ENCODE measurements at regions not wholly inside any gene's neighbourhood (a gene's known extent, or its start where the extent isn't known, plus 50 kb on each side); places are given as distances from the start of the nearest gene placed in this dataset.

DNA sequence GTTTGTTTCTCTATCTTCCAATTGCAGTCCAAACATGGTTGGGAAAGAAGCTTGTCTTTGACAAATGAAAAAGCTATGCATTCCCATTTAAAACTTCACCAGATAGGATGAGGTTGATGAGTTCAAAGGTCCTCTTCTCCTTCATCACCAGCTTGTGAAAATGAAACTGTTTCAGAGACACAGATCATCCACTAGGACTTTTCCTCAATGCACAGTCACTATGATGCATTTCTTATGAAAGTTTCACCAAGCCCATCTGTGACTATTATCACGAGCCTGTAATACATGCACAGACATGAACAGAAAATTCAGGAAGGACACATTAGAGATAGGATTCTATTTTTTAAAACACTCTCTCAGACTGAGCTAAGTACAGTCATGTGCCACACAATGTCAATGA, 644.4 kb downstream of the PLCL1 start:
- TF ChIP-seq CEBPB (IDR thresholded peaks at IDR 0.05) (no peak), RAD21 (IDR thresholded peaks at IDR 0.05; ENCODE audit: low read depth) (no peak), CREB1 (IDR thresholded peaks at IDR 0.05; ENCODE audit: low read depth) (no peak), YY1 (IDR thresholded peaks at IDR 0.05; ENCODE audit: low read depth) (no peak), ZBTB7A (IDR thresholded peaks at IDR 0.05; ENCODE audit: low read depth) (no peak), FOXM1 (IDR thresholded peaks at IDR 0.05; ENCODE audit: borderline replicate concordance, low read depth) (no peak), TAF1 (IDR thresholded peaks at IDR 0.05; ENCODE audit: low read depth) (no peak), TEAD4 (IDR thresholded peaks at IDR 0.05) (no peak), EGR1 (IDR thresholded peaks at IDR 0.05) (no peak), TCF12 (IDR thresholded peaks at IDR 0.05; ENCODE audit: low read depth) (no peak), EP300 (IDR thresholded peaks at IDR 0.05; ENCODE audit: borderline replicate concordance) (no peak), NFIC (IDR thresholded peaks at IDR 0.05) (no peak)
- TF ChIP-seq, protein P1, sequence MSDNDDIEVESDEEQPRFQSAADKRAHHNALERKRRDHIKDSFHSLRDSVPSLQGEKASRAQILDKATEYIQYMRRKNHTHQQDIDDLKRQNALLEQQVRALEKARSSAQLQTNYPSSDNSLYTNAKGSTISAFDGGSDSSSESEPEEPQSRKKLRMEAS (IDR thresholded peaks at IDR 0.05): no peak
- TF ChIP-seq, protein P2, sequence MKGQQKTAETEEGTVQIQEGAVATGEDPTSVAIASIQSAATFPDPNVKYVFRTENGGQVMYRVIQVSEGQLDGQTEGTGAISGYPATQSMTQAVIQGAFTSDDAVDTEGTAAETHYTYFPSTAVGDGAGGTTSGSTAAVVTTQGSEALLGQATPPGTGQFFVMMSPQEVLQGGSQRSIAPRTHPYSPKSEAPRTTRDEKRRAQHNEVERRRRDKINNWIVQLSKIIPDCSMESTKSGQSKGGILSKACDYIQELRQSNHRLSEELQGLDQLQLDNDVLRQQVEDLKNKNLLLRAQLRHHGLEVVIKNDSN (IDR thresholded peaks at IDR 0.05): no peak
- TF ChIP-seq, protein P3, sequence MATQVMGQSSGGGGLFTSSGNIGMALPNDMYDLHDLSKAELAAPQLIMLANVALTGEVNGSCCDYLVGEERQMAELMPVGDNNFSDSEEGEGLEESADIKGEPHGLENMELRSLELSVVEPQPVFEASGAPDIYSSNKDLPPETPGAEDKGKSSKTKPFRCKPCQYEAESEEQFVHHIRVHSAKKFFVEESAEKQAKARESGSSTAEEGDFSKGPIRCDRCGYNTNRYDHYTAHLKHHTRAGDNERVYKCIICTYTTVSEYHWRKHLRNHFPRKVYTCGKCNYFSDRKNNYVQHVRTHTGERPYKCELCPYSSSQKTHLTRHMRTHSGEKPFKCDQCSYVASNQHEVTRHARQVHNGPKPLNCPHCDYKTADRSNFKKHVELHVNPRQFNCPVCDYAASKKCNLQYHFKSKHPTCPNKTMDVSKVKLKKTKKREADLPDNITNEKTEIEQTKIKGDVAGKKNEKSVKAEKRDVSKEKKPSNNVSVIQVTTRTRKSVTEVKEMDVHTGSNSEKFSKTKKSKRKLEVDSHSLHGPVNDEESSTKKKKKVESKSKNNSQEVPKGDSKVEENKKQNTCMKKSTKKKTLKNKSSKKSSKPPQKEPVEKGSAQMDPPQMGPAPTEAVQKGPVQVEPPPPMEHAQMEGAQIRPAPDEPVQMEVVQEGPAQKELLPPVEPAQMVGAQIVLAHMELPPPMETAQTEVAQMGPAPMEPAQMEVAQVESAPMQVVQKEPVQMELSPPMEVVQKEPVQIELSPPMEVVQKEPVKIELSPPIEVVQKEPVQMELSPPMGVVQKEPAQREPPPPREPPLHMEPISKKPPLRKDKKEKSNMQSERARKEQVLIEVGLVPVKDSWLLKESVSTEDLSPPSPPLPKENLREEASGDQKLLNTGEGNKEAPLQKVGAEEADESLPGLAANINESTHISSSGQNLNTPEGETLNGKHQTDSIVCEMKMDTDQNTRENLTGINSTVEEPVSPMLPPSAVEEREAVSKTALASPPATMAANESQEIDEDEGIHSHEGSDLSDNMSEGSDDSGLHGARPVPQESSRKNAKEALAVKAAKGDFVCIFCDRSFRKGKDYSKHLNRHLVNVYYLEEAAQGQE (IDR thresholded peaks at IDR 0.05; ENCODE audit: low read depth): no peak

DNA sequence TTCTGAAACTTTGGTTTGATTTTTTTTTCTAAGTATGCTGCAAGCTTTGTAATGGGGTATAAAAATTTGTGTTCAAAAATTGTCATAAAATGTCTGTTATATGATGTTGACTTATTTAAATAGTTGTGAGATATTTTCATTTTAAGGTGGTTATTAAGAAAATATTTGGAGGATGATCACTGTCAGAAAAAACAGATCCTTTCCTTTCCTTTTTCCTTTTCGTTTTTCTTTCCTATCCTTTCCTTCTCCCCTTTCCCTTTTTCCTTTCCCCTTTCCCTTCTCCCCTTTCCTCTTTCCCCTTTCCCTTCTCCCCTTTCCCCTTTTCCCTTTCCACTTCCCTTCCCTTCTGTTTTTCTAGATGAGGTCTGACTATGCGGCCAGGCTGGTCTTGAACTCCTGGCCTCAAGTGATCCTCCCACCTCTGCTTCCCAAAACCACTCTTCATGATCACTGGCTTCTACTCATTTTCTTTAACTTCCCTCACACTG, 640.5 kb downstream of the PLCL1 start:
- TF ChIP-seq YY1 (IDR thresholded peaks at IDR 0.05; ENCODE audit: low read depth) (no peak), NFIC (IDR thresholded peaks at IDR 0.05) (no peak), FOXM1 (IDR thresholded peaks at IDR 0.05; ENCODE audit: borderline replicate concordance, low read depth) (no peak), CREB1 (IDR thresholded peaks at IDR 0.05; ENCODE audit: low read depth) (no peak), TAF1 (IDR thresholded peaks at IDR 0.05; ENCODE audit: low read depth) (no peak)
- TF ChIP-seq, protein P1 (IDR thresholded peaks at IDR 0.05): no peak

DNA sequence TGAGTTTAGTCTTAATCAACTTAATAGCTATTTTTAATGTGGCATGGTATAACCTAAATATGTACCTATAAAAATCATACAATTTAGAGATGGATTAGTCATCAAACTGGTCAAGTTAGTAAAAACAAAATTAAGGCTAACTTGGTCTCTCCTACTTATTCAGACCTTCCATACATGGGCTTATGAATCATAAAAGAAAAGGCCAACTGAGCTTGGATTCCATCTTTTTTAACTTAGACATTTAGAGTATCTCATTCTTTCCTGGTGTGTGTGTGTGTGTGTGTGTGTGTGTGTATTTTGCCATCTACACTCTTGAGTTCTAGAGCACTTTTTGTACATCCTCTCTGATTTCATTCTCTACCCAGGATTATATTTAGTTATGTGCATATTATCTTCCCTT, 637.5 kb downstream of the PLCL1 start:
- TF ChIP-seq CREB1 (IDR thresholded peaks at IDR 0.05; ENCODE audit: low read depth) (no peak), CEBPB (IDR thresholded peaks at IDR 0.05) (no peak), EGR1 (IDR thresholded peaks at IDR 0.05) (no peak), EP300 (IDR thresholded peaks at IDR 0.05; ENCODE audit: borderline replicate concordance) (no peak), NFIC (IDR thresholded peaks at IDR 0.05) (no peak), YY1 (IDR thresholded peaks at IDR 0.05; ENCODE audit: low read depth) (no peak), TAF1 (IDR thresholded peaks at IDR 0.05; ENCODE audit: low read depth) (no peak)
- TF ChIP-seq, protein P1 (IDR thresholded peaks at IDR 0.05): no peak
- TF ChIP-seq, protein P2 (IDR thresholded peaks at IDR 0.05): no peak

DNA sequence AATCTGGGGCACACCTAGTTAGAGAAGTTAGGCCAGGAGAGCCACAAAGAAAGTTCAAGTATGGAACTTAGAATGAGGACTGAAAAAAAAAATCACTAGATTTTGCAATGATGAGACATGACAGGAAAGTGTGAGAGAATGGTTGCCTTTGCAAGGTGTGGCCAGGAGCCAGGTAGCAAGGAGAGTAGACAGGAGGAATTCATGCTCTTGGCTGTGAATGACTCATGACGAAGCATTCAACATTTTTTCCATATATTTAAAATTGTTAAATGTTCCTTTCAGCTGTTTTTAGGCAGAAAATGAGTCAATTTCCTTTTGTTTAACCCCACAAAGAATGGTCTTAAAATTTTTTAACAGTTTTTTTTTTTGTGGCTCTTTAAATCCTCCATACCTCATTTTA, 636.9 kb downstream of the PLCL1 start:
- TF ChIP-seq TCF12 (IDR thresholded peaks at IDR 0.05; ENCODE audit: low read depth) (no peak), EGR1 (IDR thresholded peaks at IDR 0.05) (no peak), YY1 (IDR thresholded peaks at IDR 0.05; ENCODE audit: low read depth) (no peak), RAD21 (IDR thresholded peaks at IDR 0.05; ENCODE audit: low read depth) (no peak), CEBPB (IDR thresholded peaks at IDR 0.05) (no peak), TAF1 (IDR thresholded peaks at IDR 0.05; ENCODE audit: low read depth) (no peak)

DNA sequence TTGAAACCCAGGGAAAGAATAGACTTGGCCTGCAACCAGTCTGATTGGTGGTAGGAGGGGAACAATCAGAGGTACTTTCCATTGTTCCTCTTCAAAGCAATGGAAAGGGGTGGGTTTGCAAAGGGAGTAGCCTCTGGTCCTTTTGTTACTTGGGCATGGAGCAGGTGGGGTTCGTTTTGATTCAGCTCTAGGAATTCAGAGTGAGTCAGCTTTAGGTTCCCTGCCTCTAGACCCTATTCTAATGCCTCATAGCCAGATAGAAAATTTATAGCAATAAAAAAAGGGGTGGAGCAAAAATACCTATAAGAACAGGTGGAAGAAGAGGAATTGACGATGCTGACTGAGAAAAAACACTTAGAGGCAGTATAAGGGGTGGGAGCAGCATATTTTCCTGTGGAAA, 636.4 kb downstream of the PLCL1 start:
- TF ChIP-seq TEAD4 (IDR thresholded peaks at IDR 0.05) (no peak), ZBTB7A (IDR thresholded peaks at IDR 0.05; ENCODE audit: low read depth) (no peak), TCF12 (IDR thresholded peaks at IDR 0.05; ENCODE audit: low read depth) (no peak), EP300 (IDR thresholded peaks at IDR 0.05; ENCODE audit: borderline replicate concordance) (no peak), RAD21 (IDR thresholded peaks at IDR 0.05; ENCODE audit: low read depth) (no peak), YY1 (IDR thresholded peaks at IDR 0.05; ENCODE audit: low read depth) (no peak), NFIC (IDR thresholded peaks at IDR 0.05) (no peak), EGR1 (IDR thresholded peaks at IDR 0.05) (no peak), TAF1 (IDR thresholded peaks at IDR 0.05; ENCODE audit: low read depth) (no peak)
- TF ChIP-seq, protein P1 (IDR thresholded peaks at IDR 0.05): no peak
- TF ChIP-seq, protein P3 (IDR thresholded peaks at IDR 0.05; ENCODE audit: low read depth): no peak

DNA sequence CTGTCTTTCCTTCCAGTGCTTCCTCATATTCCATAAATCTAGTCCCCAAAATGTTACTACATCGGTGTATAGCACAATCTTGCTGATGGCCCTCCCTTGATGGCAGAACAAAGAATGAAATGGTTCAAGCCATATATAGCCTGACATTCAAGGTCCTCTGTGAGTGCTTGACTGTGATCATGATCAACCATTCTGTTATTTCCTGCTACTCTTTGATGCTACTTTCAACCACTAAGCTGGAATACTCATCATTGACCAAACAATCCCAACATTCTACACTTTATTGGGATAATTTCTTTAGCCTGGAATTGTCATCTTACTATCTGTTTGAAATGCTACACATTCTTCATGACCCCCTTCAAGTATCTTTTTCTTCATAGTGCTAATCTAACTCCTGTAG, 633.9 kb downstream of the PLCL1 start:
- TF ChIP-seq TEAD4 (IDR thresholded peaks at IDR 0.05) (no peak), RAD21 (IDR thresholded peaks at IDR 0.05; ENCODE audit: low read depth) (no peak), TCF12 (IDR thresholded peaks at IDR 0.05; ENCODE audit: low read depth) (no peak), YY1 (IDR thresholded peaks at IDR 0.05; ENCODE audit: low read depth) (no peak), NFIC (IDR thresholded peaks at IDR 0.05) (no peak), EGR1 (IDR thresholded peaks at IDR 0.05) (no peak), TAF1 (IDR thresholded peaks at IDR 0.05; ENCODE audit: low read depth) (no peak), FOXM1 (IDR thresholded peaks at IDR 0.05; ENCODE audit: borderline replicate concordance, low read depth) (no peak), CEBPB (IDR thresholded peaks at IDR 0.05) (no peak), ZBTB7A (IDR thresholded peaks at IDR 0.05; ENCODE audit: low read depth) (no peak)
- TF ChIP-seq, protein P1 (IDR thresholded peaks at IDR 0.05): no peak

Measured in Ishikawa (cell line).